ENCODE measurements at regions not wholly inside any gene's neighbourhood (a gene's known extent, or its start where the extent isn't known, plus 50 kb on each side); places are given as distances from the start of the nearest gene placed in this dataset.
"Not testable (repeated sequence)": the region's sequence is repeated elsewhere in the genome, so short reads cannot be mapped to it uniquely, and the experiment has no call there.

GRCh38 chr18:1150344-1150743 lies 245.7 kb downstream of the ADCYAP1 start:
- DNase-seq: no peak

GRCh38 chr18:1152958-1153357 lies 248.3 kb downstream of the ADCYAP1 start:
- not testable (repeated sequence) for DNase-seq

- no peak for DNase-seq
Measured at GRCh38 chr18:1173593-1173992, 268.9 kb downstream of the ADCYAP1 start.

- DNase-seq: no peak
Measured at GRCh38 chr18:1177232-1177631, 272.6 kb downstream of the ADCYAP1 start.

GRCh38 chr18:1191341-1191740 lies 286.7 kb downstream of the ADCYAP1 start:
- DNase-seq: no peak

- DNase-seq: no peak
Measured at GRCh38 chr18:1213126-1213525, 308.5 kb downstream of the ADCYAP1 start.

GRCh38 chr18:1222880-1223279 lies 318.2 kb downstream of the ADCYAP1 start:
- no peak for DNase-seq

GRCh38 chr18:1227025-1227424 lies 322.4 kb downstream of the ADCYAP1 start:
- no peak for DNase-seq

GRCh38 chr18:1229634-1230033 lies 325.0 kb downstream of the ADCYAP1 start:
- no peak for DNase-seq

GRCh38 chr18:1232867-1233266 lies 328.2 kb downstream of the ADCYAP1 start:
- no peak for DNase-seq

- DNase-seq: no peak
Measured at GRCh38 chr18:1240701-1241100, 336.0 kb downstream of the ADCYAP1 start.

- DNase-seq: no peak
Measured at GRCh38 chr18:1244397-1245122, 339.9 kb downstream of the ADCYAP1 start.

GRCh38 chr18:1246827-1247226 lies 342.2 kb downstream of the ADCYAP1 start:
- no peak for DNase-seq

- DNase-seq: no peak
Measured at GRCh38 chr18:1252534-1252933, 347.9 kb downstream of the ADCYAP1 start.

- no peak for DNase-seq
Measured at GRCh38 chr18:1252936-1253335, 348.3 kb downstream of the ADCYAP1 start.

GRCh38 chr18:1253827-1254226 lies 349.2 kb downstream of the ADCYAP1 start:
- no peak for DNase-seq

- no peak for DNase-seq
Measured at GRCh38 chr18:1261054-1261453, 356.4 kb downstream of the ADCYAP1 start.

GRCh38 chr18:1267021-1267420 lies 362.4 kb downstream of the ADCYAP1 start:
- DNase-seq: no peak

- DNase-seq: no peak
Measured at GRCh38 chr18:1270081-1270480, 365.4 kb downstream of the ADCYAP1 start.

- no peak for DNase-seq
Measured at GRCh38 chr18:1273469-1273868, 368.8 kb downstream of the ADCYAP1 start.

GRCh38 chr18:1292167-1292566 lies 387.5 kb downstream of the ADCYAP1 start:
- DNase-seq: no peak

- no peak for DNase-seq
Measured at GRCh38 chr18:1294229-1294628, 389.6 kb downstream of the ADCYAP1 start.

GRCh38 chr18:1296237-1296636 lies 391.6 kb downstream of the ADCYAP1 start:
- DNase-seq: no peak

GRCh38 chr18:1302861-1303260 lies 398.2 kb downstream of the ADCYAP1 start:
- no peak for DNase-seq

GRCh38 chr18:1304392-1304992 lies 399.8 kb downstream of the ADCYAP1 start:
- no peak for DNase-seq

Measured in NCI-H345 (cell line).